Cardiac fibroblast (primary cell): ENCODE measurements at regions not wholly inside any gene's neighbourhood (a gene's known extent, or its start where the extent isn't known, plus 50 kb on each side); places are given as distances from the start of the nearest gene placed in this dataset.
"Not testable (repeated sequence)": the region's sequence is repeated elsewhere in the genome, so short reads cannot be mapped to it uniquely, and the experiment has no call there.

Experiments used
- DNase-seq, 2 donors: peaks; one replicate each; pipeline versions ENCODE4 v3.0.0 to v3.0.0-alpha.2; 2010; ENCODE audit warnings: low read depth in 2 of 2
- H3K4me3 ChIP-seq, 2 donors: replicated peaks in 1 of 2; 1 replicate in 1 of 2; 2 replicates in 1 of 2; pipeline ENCODE4 v1.5.1; 2011; ENCODE audit warnings: low read depth in 2 of 2, low read length in 2 of 2, mild to moderate bottlenecking in 2 of 2, moderate library complexity in 1 of 2
- TF ChIP-seq, protein P1 (sequence below): IDR thresholded peaks from one replicate; pipeline ENCODE4 v1.5.1; 2011; ENCODE audit warnings: low read depth, mild to moderate bottlenecking, low read length, inconsistent platforms

DNA sequence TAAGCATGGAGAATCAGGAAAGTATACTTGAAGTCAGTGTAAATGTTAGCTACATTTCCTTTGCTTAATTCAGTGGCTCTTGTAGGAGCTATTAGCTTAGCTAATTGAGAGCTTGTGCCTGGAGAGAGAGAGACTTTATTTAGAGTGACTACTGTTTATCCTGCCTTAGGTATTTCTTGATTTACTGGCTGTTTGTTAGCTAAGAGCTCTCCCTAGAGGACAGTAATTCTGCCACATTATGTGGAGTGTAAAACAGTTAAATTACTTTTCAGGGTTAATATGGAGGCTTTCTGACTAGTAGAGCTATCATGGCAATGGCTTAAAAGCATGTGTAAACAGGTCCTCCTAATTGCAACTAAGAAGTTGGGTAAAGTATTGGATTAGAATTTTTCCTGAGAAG lies 306.5 kb upstream of the TECRL start:
- TF ChIP-seq, protein P1, sequence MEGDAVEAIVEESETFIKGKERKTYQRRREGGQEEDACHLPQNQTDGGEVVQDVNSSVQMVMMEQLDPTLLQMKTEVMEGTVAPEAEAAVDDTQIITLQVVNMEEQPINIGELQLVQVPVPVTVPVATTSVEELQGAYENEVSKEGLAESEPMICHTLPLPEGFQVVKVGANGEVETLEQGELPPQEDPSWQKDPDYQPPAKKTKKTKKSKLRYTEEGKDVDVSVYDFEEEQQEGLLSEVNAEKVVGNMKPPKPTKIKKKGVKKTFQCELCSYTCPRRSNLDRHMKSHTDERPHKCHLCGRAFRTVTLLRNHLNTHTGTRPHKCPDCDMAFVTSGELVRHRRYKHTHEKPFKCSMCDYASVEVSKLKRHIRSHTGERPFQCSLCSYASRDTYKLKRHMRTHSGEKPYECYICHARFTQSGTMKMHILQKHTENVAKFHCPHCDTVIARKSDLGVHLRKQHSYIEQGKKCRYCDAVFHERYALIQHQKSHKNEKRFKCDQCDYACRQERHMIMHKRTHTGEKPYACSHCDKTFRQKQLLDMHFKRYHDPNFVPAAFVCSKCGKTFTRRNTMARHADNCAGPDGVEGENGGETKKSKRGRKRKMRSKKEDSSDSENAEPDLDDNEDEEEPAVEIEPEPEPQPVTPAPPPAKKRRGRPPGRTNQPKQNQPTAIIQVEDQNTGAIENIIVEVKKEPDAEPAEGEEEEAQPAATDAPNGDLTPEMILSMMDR, result no peak
- no peak overlapping the region for H3K4me3 ChIP-seq
- no peak for DNase-seq

DNA sequence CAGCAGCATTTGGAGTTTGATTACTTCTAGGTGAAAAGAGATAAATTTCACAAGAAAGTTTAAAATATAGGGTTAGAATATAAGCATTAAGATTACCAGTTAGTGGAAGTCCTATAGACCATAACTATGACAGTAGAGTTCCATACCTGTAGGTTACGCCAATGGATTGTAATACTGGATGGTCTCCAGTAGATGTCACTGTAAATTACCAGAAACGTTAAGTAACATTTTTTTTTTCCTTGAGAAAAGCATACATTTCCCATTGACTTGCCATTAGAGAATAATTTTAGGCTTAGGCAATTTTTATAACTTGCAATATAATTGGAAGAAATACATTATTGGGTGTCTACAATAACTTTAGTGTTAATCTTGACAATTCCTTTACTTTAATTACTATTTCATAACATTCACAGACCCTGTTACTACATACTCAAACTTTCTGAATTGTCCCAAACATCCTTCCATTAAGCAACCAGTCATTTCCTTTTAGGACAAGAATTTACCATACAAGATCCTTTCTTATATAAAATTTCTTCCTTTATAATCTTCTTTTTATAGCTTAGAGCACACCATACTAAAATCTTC lies 304.1 kb upstream of the TECRL start:
- TF ChIP-seq, protein P1, result peak; percentile 57
- peak; percentile 21 to 56 for DNase-seq
- H3K4me3 ChIP-seq, result no peak overlapping the region

DNA sequence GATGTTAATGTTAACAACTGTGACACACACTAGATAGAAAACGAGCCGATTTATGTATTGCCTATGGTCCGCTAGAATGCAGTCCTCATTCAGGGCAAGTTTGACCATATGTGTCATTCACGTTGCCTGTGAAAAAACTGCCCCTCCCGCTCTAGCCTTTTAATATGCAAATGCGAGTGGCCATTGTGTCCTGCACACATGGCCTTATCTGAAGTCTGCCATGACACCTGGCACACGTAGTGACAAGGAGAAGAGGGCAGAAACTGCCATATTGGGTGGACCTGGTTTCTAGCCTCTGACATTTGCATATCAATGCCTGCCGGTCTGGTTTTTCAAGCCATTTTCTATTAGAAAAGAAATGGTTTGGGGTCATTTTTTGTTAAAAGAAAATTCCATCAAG lies 303.3 kb upstream of the TECRL start:
- TF ChIP-seq, protein P1, result no peak
- no peak for DNase-seq

DNA sequence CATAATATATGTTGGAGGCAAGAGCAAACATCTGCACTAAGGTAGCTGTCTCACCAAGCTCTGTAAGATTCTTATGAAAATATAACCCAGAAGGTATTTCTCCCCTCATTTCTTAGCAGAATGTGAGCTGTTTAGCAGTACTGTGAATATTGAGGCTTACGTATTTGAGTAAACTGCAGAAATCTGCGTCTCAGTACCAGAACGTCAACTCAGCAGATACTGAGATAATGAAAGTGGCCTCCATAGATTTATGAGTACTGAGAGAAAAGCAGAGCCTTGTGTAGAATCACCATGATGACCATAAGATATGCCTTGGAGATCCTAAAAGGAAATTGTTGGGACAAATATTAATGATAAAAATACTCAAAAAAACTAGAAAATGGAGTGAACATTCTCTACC lies 296.7 kb upstream of the TECRL start:
- TF ChIP-seq, protein P1, result no peak

More for the DNA sequence above, 303.3 kb upstream of the TECRL start:
- H3K4me3 ChIP-seq, result no peak overlapping the region

DNA sequence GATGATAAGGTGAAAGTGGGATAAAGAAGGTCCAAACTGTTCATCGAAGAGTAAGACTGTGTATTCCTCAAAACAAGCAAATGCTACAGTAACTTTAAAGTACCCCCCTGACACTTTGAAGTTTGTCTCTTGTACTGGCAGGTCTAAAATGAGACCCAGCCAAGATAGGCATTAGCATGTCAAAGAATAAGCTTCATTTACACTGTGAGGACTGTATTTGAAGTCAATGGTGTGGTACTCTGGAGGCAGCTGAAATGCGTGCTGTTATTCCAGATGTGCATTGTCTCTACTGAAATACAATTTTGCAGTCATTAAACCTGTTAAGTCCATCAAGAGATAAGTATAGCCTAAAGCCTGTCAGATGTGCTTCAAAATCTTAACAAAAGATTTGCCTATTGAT lies 288.9 kb upstream of the TECRL start:
- no peak for DNase-seq
- no peak overlapping the region for H3K4me3 ChIP-seq
- TF ChIP-seq, protein P1, result no peak

More for the DNA sequence above, 296.7 kb upstream of the TECRL start:
- no peak for DNase-seq
- no peak overlapping the region for H3K4me3 ChIP-seq

DNA sequence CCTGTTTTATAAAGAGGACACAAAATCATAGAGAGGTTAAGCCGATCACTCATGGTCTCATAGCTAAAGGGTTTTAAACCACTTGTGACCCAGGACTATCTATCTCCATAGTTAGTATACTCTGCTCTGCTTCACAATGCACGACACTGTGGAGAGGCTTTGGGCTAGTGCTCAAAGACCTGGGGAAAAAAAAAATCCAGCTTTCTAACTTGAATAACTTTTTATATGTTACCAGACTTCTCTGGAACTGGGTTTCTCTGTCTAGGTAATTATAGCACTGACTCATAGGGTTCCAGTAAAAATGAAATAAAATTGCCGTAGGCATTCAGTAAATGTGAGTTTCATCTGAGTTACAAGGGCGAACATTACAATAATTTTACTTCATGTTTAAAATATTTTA lies 273.7 kb upstream of the TECRL start:
- no peak for DNase-seq
- no peak overlapping the region for H3K4me3 ChIP-seq
- TF ChIP-seq, protein P1, result no peak

DNA sequence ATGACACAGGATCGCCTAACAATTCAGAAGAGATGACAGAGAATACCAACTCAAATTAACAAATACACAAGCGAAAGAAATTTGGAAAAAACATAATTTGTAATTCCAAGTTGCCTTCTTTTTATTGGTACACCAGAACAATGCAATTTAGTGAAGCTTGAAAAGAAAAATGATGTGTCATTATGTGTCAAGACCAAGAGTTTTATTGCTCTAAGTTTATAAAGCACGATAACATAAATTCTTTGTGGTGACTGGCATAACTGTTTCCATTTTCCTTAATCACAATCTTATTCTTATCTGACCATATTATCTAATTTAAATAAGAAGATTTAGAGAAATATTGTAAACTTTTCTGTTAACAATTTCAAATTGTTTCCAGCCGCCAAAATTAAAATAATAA lies 273.2 kb upstream of the TECRL start:
- H3K4me3 ChIP-seq, result no peak overlapping the region
- no peak for DNase-seq
- TF ChIP-seq, protein P1, result no peak

DNA sequence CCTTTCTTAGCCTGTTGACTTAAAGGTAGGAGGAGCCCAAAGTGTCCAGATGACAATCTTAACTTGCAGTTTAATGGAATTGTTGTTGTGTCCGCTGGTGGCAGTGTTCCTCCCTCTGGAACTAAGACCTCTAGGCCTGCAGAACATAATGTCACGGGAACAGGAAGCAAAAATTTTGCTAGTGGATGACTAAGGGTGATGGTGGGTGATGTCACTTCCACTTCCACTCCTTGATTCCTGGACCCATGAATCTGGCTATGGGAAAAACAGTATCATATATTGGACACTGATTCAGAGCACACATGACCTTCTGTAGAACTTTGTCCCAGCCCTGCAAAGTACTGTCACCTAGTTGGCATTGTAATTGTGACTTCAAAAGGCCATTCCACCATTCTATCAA lies 263.9 kb upstream of the TECRL start:
- H3K4me3 ChIP-seq, DNase-seq: not testable (repeated sequence)
